ENCODE measurements at regions not wholly inside any gene's neighbourhood (a gene's known extent, or its start where the extent isn't known, plus 50 kb on each side); places are given as distances from the start of the nearest gene placed in this dataset.

- peak; percentile 12 for DNase-seq (ENCODE audit: low read depth)
Measured at GRCh38 chr5:111887706-111888105, 130.7 kb upstream of the NREP start.

GRCh38 chr5:111869681-111870080 lies 112.7 kb upstream of the NREP start:
- DNase-seq (ENCODE audit: low read depth): peak; percentile 17

DNA sequence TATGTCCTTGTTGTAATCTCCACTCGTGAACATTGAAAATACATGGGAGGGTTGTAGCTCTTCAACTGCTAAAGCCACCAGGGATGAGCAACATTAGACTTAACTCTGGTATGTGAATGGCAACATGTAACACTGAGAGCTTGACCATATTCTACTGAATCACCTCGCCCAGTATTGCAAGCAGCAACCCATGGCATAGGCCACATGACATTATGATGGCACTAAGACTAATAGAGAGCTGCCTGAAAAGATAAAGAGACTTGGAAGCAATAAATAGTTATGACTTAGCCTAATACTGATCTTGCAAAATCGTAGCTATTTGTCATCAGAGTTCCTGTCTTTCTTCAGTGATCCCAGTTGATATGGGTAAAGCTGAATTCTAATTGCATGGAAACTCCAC lies 108.4 kb upstream of the NREP start:
- DNase-seq (ENCODE audit: low read depth): no peak

DNA sequence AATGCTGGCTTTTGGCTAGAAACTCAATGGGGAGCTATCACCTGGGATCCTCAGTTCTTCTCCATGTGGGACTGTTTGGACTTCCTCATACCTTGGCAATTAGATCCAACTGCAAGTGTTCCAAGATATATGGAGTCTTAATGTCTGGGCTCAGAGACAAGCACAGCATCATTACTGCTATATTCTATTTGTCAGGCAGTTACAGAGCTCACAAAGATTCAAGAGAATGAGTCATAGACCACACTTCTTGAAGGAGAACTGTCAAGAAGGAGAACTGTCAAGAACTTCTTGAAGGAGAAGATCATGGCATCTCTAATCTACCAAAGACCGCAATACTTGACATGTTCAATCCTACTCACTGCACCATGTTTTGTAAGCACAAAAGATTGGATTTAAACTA lies 106.8 kb upstream of the NREP start:
- DNase-seq (ENCODE audit: low read depth): peak; percentile 31

GRCh38 chr5:111859533-111860270 lies 102.7 kb upstream of the NREP start:
- DNase-seq (ENCODE audit: low read depth): peak; percentile 91

- DNase-seq (ENCODE audit: low read depth): no peak
Measured at GRCh38 chr5:111859031-111859430, 102.0 kb upstream of the NREP start.

DNA sequence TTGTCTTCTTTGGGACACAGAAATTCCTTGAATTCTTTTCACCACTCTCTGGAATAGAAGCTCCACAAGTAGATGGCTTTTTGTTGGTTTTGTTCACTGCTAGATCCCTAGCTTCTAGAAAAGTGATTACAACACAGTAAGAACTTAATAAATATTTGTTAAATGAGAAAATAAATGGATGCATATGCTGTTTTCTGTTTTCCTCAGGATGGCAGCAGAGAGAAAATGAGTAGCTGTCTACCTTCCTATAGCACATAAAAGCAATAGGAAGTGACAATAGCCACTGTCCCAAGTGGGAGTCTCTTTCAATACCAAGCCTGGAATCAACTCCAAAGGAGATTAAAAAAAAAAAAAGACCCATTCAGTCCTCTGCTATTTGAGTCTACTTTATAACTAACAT lies 100.6 kb upstream of the NREP start:
- peak; percentile 17 for DNase-seq (ENCODE audit: low read depth)

DNA sequence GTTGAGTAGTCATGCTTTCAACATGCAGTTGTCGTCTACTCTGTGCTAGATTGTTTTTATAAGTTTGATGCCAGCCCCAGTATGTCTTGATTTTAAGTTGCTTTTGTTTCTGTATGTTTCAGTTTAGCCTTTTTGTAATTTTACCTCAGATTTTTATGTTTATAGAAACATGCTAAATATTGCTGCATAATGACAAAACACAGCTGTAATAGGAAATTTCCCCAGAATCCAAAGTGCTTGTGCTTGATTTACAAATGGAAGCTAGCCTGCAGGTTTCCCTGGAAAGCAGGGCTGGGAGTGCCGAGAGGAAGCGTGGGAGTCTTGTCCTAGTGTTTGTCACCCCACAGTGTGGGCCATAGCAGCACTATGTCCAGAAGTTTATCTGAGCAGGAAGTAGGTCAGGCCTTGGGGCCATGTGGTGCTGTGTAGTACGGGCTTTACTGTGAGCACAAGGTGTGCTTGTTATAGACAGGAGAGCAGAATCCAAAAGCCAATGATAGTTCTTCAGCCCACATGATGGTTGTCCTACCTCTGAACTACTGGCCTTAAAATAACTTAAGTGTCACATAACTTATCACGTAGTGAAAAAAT lies 100.0 kb upstream of the NREP start:
- no peak for DNase-seq (ENCODE audit: low read depth)

- DNase-seq (ENCODE audit: low read depth): no peak
Measured at GRCh38 chr5:111855356-111855755, 98.4 kb upstream of the NREP start.

DNA sequence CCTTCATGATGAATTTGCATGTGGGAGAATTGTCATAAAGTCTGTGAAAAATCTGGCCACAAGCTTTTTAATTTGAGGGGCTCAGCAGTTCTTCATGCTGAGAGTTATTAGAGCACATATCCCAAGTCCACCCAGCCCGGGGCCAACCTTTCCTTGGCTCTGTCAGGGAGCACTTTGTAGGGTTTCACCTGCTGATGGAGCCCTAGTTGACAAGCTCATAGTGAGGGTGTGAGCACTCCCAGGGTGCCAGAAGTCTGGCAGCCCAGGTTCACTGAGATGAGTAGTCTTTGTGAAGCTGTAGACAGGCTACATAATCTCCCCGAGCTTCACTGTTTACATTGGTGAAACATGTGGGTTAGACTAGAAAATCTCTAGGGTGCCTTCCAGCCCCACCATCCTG lies 97.2 kb upstream of the NREP start:
- no peak for DNase-seq (ENCODE audit: low read depth)

DNA sequence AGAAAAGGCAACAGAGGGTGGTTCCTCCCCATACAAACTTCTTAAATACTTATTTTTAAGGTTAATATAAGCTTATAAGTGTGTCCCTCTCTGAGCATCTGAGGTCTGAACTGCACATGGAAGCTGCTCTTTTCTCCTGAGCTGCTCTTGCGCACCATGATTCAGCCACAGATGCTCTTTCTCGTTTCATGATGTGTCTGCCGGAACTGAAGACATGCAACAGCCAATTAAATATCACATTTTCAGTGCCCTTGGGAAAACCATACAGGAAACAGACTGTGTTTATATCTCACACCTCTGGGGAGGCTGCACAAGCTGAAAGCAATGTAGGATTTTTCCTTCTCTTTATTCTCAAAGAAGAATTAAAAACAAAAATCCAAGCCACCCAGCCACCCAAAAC lies 96.8 kb upstream of the NREP start:
- DNase-seq (ENCODE audit: low read depth): peak; percentile 46

DNA sequence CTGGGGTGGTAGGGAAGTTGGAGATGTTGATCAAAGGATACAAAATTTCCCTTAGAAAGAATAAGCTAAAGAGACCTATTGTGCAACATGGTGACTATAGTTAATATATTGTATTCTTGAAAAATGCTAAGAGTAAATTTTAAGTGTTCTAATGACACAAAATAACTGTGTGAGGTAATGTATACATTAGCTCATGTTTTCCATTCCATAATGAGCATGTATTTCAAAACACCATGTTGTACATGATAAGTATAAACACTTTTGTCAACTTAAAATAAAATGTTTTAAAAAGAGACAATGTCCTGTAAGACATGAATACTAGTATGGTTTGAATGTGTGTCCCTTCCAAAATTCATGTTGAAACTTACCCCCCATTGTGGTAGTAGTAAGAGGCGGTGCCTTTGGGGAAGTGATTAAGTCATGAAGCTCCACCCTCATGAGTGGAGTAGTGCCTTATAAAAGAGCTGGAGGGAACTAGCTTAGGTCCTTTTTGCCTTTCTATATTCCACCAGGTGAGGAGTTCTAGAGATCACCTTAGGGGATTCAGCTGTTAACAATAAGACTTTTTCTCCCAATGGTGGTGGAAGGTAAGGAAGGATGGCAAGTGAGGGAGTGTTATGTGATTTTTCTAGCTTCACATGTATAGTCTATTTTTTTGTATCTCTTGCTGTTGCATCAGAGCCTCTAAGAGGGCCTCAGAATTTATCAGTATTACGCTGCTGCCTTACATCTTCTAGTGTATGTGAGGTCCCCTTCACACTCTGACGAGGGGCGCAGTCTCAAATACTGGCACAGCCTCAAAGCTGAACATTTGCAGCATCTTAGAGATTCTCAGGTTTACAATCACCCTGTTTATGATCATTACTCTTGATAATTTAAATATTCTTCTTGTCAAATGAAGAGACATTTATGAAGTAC lies 94.9 kb upstream of the NREP start:
- no peak for DNase-seq (ENCODE audit: low read depth)

- DNase-seq (ENCODE audit: low read depth): no peak
Measured at GRCh38 chr5:111848476-111848875, 91.5 kb upstream of the NREP start.

GRCh38 chr5:111847052-111847925 lies 90.3 kb upstream of the NREP start:
- no peak for DNase-seq (ENCODE audit: low read depth)

DNA sequence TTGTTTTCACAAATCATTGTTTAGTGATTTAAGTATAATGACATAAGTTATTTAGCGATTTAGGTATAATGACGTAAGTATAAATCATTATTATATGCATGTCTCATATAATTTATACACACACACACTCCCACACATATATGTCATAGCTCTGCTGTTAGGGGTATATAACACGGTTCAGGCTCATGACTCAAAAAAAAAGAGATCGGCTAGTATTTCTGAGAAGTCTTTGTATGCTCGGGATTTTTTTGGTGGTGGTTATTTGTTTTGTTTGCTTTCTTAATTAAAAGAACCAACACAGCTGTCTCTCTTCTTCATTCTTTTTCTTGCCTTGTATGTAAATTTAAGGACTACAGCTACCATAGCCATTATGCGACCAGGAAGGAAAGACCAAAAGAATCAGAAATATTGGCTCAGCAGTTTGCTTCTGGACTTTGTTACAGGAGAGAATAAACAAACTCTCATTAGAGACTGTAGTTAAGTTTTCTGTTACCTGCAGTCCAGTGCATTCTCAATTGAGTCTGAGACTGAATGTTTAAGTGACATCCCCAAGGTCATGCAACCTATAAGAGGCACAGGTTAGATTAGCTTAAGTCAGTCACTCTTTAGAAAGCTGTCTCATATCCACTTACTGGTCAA lies 83.2 kb upstream of the NREP start:
- DNase-seq (ENCODE audit: low read depth): no peak

DNA sequence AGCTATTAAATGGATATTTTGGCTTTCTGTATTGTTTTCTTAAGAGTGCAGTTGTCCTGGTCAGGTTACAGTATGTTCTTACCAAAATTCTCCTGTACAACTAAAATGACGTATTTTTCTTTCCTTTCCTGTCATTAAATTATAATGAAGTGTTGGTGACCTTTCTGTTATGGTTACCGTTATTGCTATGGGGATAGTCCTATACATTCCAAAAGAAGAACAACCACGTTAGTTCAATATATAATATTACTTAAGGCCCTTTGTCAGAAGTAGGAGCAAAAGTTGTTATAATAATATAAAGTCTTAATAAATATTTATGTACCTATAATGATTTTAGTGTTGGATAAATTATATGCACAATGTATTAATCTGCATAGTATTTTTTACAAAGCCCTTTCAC lies 82.4 kb upstream of the NREP start:
- no peak for DNase-seq (ENCODE audit: low read depth)

DNA sequence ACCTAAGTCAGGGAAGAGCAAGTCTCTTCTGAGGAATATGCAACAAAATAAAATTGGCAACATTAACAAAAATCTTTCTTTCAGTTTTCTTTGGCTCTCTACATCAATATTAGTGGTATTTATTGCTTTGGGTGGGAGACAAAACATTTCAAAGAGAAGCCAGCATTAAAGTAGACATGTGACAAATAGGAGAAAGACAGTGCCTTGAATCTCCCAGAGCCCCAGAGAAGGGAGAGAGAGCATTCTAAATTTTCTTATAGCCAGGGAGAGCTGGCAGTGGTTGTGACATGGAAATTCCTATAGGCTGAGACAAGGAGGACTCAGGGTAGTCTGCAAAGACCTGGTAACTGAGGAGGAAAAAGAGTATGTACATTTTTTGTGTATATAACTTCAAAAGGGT lies 79.4 kb upstream of the NREP start:
- DNase-seq (ENCODE audit: low read depth): no peak

DNA sequence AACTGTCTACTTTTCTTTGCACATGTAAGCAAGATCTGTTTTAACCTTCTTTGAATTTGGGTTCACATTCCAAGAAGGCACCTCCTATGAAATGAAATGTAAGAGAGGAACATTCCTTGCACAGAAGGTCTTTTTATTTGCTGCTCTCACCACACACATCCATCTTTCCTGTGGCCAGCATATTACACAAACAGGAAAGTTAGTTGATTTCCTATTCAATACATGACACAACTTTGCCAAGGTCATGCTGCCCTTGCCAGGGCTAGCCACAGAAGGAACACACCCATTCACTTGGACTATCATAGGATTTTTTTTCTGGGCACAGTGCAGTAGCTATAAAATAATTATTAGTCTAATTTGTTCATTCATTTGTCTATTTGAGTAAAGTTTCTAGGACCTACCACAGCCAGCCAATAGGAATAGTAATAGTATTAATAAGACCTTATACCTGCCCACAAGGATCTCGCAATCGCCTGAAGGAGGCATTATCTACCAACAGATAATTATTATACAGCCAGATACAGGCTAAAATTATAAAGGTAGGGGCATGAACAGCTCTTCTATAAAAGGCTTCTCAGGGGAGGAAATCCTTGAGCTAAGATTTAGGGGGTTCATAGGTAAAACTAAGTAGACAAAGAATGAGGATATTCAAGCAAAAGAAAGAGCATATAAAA lies 78.1 kb upstream of the NREP start:
- peak; percentile 10 for DNase-seq (ENCODE audit: low read depth)

GRCh38 chr5:111830333-111830732 lies 73.3 kb upstream of the NREP start:
- peak; percentile 84 for DNase-seq (ENCODE audit: low read depth)

GRCh38 chr5:111829701-111830100 lies 72.7 kb upstream of the NREP start:
- DNase-seq (ENCODE audit: low read depth): peak; percentile 92
